ENCODE measurements at regions not wholly inside any gene's neighbourhood (a gene's known extent, or its start where the extent isn't known, plus 50 kb on each side); places are given as distances from the start of the nearest gene placed in this dataset.
"Not testable (repeated sequence)": the region's sequence is repeated elsewhere in the genome, so short reads cannot be mapped to it uniquely, and the experiment has no call there.

DNA sequence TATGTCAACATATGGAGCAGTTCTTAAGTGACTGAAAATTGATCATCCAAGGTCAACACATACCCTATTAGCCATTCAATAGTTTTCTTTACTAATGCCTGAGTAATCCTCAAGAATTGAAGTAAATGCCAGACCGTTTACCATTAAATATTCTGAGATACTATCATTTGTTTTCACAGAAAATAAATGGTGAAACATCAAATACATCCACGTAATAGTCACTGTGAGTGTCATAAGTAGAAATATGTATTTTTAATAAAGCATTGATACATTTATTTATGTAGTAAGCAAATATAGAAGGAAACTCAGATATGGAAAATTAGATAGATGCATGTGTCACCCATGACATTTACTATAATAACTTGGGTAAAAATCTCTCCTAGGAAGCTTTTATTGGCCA, 927.8 kb upstream of the NRXN1 start:
- no peak for DNase-seq

DNA sequence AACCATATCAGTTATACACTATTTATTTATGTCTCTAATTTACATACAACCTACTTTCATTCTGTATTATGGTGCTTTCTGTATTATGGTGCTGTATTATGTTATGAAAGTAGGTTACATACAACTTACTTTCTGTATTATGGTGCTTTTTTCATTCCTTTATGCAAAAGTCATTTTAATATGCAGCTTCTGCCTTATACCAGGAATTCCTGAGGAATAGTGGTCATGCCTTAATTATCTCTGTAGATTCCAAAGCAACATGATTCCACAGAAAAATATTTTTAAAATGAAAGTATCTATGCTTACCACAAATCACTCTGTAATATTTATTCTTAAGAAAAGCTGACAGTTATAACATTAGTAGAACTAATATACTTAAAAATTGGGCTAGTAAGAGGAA, 922.0 kb upstream of the NRXN1 start:
- no peak for DNase-seq

DNA sequence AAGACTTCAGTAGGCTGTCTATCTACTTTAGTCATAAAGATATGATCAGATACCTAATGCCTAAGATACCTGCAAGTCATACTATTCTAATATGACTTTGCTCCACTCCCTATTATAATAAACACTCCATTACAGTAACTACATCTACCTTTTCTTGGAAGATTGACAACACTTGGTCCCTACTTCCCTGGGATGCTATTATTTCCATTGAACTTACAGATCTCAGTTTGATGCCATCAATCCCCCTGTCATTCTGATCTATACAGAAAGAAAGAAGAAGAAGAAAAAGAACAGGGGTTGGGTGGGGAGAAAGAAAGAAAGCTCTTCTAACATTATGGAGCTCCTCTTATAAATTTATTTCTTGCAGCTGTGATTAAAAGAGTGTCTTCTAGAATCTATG, 889.1 kb upstream of the NRXN1 start:
- no peak for DNase-seq

DNA sequence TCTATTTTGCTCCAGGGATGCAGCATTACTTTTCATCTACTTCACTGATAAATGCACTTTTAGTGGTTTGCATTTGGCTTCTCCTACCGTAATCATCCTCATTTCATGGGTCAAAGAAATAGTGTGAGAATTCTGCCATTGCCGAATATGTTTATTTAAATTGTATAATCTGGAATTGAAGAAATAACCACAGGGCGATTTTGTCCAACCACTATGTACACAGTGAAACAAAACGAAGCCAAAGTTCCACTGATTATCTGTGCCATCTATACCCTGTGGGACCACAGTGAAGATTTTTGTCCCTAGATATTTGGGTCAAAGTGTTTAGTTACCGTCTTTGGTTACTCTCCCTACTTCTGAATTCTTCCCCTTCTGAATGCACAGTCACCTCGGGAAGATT, 888.6 kb upstream of the NRXN1 start:
- no peak for DNase-seq

DNA sequence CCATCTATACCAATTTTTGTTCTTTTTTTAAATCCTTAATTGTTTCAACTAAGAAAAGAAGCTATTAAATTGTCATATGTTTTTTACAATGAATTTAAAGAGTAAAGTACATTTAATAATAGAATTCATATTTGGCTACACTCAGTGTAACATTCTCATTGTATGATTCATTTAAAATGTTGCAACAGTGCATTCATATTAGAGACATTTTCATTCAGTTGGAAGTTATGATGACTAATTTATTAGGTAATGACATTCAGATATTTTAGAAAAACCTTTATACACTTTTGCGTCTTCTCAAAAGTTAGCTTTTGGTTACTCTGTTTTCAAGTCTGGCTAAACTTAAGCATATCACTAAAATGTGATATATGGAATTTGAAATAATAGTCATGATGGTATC, 887.5 kb upstream of the NRXN1 start:
- no peak for DNase-seq

DNA sequence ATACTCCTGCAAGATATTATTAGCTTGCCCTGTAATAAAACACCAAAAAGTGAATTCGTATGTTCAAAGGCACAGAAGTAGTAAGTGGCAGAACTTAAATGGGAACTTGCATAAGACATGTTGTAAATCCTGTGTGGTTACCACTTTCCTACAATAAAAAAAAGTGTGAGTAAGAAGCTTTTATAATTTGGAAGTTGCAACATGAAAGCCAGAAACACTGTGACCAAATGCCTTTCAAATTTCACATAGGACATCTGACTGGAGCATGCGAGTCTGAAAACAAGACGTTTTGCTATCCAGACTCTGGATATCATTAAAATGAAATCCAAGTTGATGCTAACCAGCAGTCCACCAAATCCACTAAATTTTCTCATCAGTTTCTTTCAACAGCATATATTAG, 886.2 kb upstream of the NRXN1 start:
- no peak for DNase-seq

DNA sequence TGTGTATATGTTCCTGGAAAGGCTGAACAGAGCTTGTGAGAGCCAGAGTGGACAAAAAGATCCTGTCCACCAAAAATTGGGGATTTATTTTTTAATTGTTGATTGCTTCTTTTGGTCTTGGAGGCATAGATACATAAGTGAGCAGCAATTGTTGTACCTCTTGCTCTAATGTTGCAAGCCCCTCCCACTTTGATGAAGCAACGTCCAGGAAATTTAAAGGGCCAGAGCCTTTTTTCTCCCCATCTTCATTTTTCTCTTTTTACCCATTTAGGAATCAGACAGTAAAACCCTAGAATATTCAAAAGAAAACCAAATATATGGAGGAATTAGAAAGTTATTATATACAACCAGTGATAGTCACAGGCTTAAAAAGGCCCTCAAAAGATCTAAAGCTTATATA, 871.8 kb upstream of the NRXN1 start:
- no peak for DNase-seq

DNA sequence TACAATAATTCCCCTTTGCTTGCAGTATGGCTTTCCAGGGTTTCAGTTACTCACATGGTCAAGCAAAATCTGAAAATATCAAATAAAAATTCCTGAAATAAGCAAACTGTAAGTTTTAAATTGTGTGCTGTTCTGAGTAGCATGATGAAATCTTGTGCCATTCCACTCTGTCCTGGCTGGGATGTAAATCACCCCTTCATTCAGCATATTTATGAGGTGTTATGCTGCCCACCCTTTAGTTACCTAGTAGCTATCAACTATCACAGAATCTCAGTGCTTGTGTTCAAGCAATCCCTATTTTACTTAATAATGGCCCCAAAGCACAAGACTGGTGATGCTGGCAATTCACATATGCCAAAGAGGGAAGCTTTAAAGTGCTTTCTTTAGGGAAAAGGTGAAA, 867.7 kb upstream of the NRXN1 start:
- DNase-seq: no peak

DNA sequence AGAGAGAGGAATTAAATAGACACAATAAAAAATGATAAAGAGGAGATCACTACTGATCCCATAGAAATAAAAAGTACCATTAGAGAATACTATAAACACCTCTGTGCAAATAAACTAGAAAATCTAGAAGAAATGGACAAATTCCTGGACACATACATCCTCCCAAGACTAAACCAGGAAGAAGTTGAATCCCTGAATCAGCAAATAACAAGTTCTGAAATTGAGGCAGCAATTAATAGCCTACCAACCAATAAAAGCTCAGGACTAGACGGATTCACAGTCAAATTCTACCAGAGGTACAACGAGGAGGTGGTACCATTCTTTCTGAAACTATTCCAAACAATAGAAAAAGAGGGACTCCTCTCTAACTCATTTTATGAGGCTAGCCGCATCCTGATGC, 862.7 kb upstream of the NRXN1 start:
- not testable (repeated sequence) for DNase-seq

DNA sequence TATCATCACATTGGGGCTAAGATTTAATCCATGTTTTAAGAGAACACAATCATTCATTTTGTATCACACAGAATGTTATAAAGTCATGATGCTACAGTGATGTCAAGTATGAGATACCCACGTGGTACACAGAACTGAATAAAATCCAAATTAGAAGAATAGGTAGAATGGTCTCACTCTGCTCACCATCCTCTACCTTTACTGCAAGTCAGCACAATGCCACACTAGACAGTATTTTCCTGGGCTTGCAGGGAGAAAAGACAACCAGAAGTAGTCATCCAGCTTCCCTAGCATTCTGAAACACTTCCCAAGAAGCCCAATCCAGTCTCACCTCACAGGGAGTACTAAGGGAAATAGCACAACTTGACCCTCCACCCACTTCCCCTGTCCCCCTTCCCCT, 856.2 kb upstream of the NRXN1 start:
- DNase-seq: no peak

DNA sequence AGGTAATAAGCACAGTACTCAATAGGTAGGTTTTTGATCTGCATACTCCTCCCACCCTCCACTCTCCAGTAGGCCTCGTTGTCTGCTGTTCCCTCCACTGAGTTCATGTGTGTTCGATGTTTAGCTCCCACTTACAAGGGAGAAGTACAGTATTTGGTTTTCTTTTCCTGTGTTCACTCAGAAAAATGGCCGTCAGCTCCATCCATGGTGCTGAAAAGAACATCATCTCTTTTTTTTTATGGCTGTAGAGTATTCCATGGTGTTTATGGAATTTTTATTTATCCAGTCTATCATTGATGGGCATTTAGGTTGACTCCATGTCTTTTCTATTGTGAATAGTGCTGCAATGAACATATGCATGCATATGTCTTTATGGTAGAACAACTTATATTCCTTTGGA, 849.7 kb upstream of the NRXN1 start:
- no peak for DNase-seq

DNA sequence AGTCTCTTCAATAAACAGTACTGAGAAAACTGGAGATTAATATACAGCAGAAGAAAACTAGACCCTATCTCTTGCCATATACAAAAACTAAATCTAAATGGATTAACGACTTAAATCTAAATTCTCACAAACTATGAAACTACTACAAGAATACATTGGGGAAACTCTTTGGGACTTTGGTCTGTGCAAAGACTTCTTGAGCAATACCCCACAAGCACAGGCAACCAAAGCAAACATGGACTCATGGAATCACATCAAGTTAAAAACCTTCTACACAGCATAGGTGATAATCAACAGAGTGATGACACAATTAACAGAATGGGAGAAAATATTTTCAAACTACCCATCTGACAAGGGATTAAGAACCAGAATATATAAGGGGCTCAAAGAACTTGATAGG, 848.2 kb upstream of the NRXN1 start:
- no peak for DNase-seq

DNA sequence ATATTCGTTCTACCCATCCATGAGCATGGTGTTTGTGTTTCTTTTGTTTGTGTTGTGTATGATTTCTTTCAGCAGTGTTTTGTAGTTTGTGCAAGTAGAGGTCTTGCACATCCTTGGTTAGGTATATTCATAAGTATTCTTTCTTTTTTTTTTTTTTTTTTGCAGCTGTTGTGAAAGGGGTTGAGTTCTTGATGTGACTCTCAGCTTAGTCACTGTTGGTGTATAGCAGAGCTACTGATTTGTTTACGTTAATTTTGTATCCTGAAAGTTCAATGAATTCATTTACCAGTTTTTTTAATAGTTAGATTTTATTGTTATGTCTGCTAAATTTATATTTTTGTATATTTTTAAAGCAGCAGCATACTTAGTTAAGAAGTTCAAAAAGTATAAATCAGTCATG, 834.4 kb upstream of the NRXN1 start:
- DNase-seq: no peak

DNA sequence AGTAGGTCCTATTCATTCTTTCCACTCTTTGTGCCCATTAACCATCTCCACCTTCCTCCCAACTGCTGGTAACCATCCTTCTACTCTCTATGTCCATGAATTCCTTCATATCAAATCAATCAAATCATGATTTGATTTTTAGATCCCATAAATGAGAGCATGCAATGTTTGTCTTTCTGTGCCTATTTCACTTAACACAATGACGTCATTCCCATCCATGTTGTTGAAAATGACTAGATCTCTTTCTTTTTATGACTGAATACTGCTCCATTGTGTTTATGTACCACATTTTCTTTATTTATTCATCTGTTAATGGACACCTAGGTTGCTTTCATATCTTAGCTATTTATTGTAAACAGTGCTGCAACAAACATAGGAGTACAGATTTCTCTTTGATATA, 827.3 kb upstream of the NRXN1 start:
- no peak for DNase-seq

DNA sequence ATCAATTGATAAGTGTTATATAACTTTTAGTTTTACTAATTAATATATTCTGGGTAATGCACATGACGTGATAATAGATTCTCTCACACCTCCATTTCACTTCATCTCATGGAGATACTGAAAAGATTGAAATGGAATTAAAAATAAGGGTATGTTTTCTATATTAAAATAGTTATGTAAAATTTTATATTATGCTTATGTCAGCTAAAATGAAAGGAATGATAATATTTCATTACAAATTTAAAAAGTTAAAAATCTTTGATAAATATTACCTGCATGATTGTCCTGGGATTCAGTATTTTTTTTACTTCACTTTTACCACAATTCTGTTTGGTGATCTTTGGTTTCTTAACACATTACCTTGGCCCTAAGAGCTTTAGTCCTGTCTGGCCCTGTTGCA, 823.8 kb upstream of the NRXN1 start:
- no peak for DNase-seq

DNA sequence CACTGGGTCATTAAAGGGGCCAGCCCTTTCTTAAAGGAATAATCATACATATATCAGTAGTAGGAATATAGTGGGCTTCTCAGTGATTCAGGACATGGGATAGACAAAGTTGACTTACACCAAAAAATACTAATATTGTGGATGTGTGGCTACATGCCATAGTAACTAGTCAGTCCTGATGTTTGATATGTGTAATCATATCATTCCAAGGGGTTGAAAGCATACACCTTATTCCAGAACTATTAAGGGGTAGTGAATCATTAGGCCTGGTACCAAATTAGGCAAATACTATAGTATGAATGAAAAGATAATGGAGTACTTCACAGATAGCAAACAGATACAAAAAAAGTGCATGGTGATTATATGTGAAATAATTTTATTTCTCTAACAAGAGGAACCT, 814.9 kb upstream of the NRXN1 start:
- no peak for DNase-seq

DNA sequence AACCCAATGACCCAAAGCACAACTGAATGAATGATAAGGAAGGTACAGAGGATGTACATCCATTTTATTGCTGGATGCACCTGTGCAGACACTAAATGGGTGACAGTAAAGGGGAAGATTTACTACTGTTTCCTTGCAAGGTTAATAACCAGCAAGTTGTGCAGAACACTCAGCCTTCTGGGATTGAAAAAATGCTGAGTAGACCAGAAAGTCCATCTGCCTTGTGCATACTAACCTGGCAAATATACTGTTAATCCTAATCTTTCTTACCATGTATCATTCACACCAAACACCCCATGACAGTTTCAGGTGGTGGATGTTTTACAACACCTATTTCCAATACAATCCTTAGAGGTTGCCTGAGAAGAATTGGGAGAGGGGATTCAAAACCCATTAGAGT, 814.1 kb upstream of the NRXN1 start:
- DNase-seq: no peak

DNA sequence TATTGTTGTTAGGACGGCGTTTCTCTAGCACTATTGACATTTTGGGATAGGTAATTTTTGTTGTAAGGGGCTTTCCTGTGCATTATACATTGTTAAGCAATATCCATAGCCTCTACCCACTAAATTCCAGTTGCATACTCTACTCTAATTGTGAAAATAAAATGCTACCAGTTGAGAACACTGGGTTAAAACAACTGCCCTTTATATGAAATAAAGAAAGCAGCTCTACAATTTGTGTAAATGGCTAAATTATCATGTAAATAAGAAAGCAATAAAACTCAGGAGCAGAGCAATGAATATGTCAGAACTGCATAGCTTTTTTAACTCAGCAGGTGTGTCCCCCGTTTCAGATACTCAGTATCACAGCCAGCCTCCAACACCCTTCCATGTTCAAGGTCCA, 812.7 kb upstream of the NRXN1 start:
- no peak for DNase-seq

DNA sequence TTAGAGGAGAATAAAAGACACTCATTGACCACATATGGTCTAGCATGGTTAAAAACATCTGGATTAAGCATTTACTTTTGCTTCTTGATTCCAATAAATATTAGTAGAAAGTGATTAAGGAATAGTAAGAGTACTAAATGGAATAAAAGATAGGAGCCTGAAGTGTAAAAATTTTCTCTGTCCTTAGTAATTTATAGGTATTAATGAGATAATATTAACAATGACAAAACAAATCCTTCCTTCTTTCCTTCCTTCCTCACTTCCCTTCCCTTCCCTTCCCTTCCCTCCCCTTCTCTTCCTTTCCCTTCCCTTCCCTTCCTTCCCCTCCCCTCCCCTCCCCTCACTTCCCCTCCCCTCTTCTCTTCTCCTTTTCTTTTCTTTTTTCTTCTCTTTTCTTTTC, 797.5 kb upstream of the NRXN1 start:
- DNase-seq: no peak

DNA sequence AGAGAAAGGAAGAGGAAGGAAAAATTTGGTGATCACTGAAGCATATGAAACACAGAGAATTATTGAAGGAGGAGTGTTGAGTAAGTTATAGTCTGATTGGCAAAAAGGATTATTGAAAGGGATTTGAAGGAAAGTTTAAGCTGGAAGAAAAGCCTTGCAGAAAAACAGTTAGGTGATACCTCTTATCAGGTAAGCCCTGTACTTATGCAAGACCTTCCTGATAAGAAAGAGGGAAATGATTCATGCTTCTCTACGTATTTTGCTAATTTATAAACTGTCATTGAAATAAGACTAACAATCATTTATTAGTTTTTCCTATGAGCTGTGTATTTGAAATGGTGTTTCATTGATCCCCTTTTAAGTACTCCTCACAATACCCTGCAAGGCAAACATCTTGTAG, 793.9 kb upstream of the NRXN1 start:
- no peak for DNase-seq

DNA sequence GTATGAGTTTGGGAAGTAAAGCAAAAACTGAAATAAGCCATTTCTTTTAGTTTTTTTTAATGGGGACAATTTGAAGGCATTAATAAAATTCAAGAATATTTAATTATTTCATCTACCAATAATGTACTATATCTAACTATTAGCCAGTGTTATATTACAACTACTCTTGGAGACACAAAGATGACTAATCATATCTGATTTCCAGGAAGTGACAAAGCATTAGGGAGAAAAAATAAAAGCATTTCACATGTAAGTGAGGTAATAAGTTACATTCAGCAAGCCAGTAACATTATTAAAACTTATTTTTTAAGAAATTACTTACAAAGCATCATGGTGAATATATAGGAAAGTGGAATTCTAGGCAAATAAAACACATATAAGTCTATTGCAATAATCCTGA, 781.3 kb upstream of the NRXN1 start:
- DNase-seq: no peak

DNA sequence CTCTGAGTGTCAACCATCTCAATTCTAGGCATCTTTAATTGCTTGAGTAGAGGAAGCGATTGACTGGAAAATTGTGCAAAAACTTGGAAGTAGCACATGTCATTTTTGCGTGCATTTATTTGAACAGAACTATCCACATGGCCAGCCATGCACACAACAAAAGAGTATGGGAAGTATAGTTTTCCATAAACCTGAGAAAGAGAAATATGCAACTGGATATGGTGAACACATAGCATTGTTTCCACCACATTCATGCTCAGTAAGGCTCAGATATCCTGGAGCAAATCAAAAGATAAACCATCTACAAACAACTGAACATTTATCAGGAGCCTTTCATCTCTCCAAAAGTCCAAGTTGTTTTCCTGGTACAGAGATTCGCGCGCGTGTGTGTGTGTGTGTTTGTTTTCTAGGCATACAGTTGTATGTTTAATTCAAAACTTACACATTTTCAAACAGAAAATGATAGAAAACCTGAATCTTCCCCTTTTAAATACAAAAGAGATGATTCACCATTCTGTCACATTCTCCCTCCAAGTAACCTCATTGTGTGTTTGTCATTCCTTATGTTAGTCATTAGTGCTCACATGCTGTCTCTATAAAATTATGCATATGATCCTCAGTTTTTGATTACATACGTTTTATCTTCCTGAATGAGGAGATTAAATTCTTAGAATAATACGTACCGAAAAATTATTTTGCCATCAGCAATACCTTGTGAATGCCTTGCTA, 780.4 kb upstream of the NRXN1 start:
- no peak for DNase-seq

DNA sequence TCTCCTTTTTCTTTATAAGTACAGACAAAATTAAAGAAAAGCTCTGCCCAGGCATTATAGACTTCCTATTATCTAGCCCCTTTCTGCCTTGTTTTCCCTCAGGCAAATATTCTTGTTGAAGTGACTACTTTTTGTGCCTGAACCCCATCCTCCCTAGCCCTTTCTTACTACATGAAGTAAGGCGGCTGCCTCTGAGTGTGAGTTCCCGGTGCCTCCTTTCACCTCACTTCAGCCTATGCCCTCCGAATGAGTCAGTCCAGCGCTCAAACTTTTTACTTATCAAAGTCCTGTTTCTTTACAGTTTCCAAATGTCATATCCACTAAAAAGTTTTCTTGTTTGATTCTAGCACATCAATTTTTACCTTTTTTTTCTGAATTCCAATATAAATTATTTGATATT, 778.3 kb upstream of the NRXN1 start:
- no peak for DNase-seq

DNA sequence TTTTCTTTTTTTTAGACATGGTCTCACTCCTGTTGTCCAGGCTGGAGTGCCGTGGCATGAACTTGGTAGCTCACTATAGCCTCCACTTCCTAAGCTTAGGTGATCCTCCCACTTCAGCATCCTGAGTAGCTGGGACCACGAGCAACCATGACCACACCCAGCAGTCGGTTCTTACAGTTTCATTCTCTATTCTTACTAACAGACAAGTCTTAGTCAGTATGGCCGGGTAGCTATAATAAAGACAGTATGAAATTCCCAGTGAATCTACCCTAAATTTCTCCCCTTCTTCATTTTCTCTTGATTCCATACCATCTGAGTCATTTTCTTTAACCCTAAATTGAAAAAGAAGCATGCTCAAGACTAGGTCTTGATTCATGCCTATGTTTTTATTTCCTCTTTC, 775.3 kb upstream of the NRXN1 start:
- DNase-seq: no peak

DNA sequence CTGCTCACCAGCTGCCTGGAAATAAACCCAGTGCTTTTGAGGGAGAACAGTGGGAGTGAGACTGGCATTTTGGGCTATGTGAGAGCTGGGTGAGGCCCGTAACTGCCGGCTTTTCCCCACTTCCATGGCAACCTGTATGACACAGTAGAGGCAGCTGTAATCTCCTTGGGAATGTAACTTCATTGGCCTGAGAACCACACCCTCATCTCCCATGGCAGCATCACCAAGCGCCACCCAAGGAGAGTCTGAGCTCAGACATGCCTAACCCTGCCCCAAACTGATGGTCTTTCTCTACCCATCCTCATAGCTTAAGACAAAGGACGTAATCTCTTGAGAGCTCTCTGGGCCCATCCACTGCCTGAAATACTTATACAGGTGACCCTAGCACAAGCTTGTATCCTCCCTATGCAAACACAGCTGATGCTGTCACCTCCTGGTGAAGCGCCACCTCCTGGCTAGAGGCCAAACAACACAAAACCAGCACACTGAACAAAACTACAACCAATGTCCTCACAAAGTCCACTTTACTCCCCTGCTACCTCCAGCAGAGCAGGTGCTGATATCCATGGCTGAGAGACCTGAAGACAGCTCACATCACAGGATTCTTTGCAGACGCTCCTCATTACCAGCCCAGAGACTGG, 763.4 kb upstream of the NRXN1 start:
- no peak for DNase-seq

All from NCI-H187 treated with DMSO at 0.1 percent for 48 hours (cell line).